K562 (cell line): ENCODE measurements at regions not wholly inside any gene's neighbourhood (a gene's known extent, or its start where the extent isn't known, plus 50 kb on each side); places are given as distances from the start of the nearest gene placed in this dataset.

ENCODE experiments used
- ATAC-seq: fragments of 200-7000 bp; cut with Tn5 transposase; 3 replicates; pipeline ENCODE4 v1.9.1; 2020; ENCODE audit warnings: moderate library complexity
- BruUV-seq: library from RNA; stranded (reverse); fragments of 400-500 nt; replicated peaks from 2 replicates; lab custom pipeline; 2021; lab: Mats Ljungman, UMichigan
- CTCF ChIA-PET: fragments of 300-600 bp; formaldehyde crosslinking; extraction: SDS; loops from one replicate; lab custom pipeline; 2021; ENCODE audit warnings: low intra/inter-chr PET ratio; lab: Yijun Ruan, JAX
- POLR2A ChIA-PET: fragments of 300-600, 350-650 bp; sonication (Branson Sonifier 250); formaldehyde crosslinking; extraction: SDS; loops from one replicate; lab custom pipeline; 2021; ENCODE audit warnings: antibody characterized with exemption, inconsistent platforms; lab: Yijun Ruan, JAX
- DNase-seq, 4 experiments: peaks; one replicate each; pipeline versions ENCODE4 v3.0.0 to v3.0.0-alpha.2; 2011 to 2018; ENCODE audit warnings: low spot score in 3 of 4, mixed read lengths in 3 of 4; ENCODE audit errors: extremely low read depth in 1 of 4
- FAIRE-seq: peaks from 2 replicates; lab custom pipeline; 2011; peaks lifted over from hg19 to GRCh38; lab: Jason Lieb, UNC
- H2AFZ ChIP-seq: 2 replicates; pipeline ENCODE4 v1.6.0; 2011; ENCODE audit warnings: low read depth, low read length, control low read depth, inconsistent platforms
- H3K27ac ChIP-seq: fragments of 200-600 bp; 3 replicates; pipeline ENCODE4 v1.8.0; 2011; ENCODE audit warnings: low read depth, mild to moderate bottlenecking, control low read depth, inconsistent platforms, low read length, moderate library complexity, mixed read lengths; ENCODE audit errors: extremely low read depth
- H3K27me3 ChIP-seq, 2 experiments: fragments of 300-600 bp in 1 of 2; 2 replicates in 1 of 2; 3 replicates in 1 of 2; pipeline versions ENCODE4 v1.6.0 to v1.8.0; 2011; ENCODE audit warnings: inconsistent platforms in 2 of 2, low read length in 2 of 2, mild to moderate bottlenecking in 1 of 2, mixed read lengths in 1 of 2, moderate library complexity in 1 of 2; ENCODE audit not compliant: control insufficient read depth in 2 of 2, insufficient read depth in 2 of 2
- H3K36me3 ChIP-seq: fragments of 300-600 bp; 3 replicates; pipeline ENCODE4 v1.8.0; 2011; ENCODE audit warnings: mild to moderate bottlenecking, low read length, inconsistent platforms; ENCODE audit not compliant: control insufficient read depth, insufficient read depth
- H3K4me1 ChIP-seq, 2 experiments: fragments of 200-600 bp in 1 of 2; replicated peaks in 1 of 2; 2 replicates in 1 of 2; 3 replicates in 1 of 2; pipeline versions ENCODE4 v1.5.1 to v1.8.0; 2011; ENCODE audit warnings: inconsistent platforms in 2 of 2, low read length in 2 of 2, mild to moderate bottlenecking in 1 of 2, mixed read lengths in 1 of 2, moderate library complexity in 1 of 2; ENCODE audit not compliant: control insufficient read depth in 2 of 2, insufficient read depth in 2 of 2
- H3K4me2 ChIP-seq: 2 replicates; pipeline ENCODE4 v1.6.1; 2011; ENCODE audit warnings: low read length, control low read depth, inconsistent platforms, mixed read lengths; ENCODE audit not compliant: insufficient read depth
- H3K4me3 ChIP-seq: fragments of 200-600 bp; sonication (generic), shearing (Covaris generic); 2 replicates; pipeline ENCODE4 v1.5.1; 2016; ENCODE audit warnings: control low read depth, inconsistent platforms
- H3K79me2 ChIP-seq: fragments of 200-600 bp; 3 replicates; pipeline ENCODE4 v1.8.0; 2011; ENCODE audit warnings: low read length, inconsistent platforms; ENCODE audit not compliant: control insufficient read depth, insufficient read depth
- H3K9ac ChIP-seq, 2 experiments: 2 replicates each; pipeline versions ENCODE4 v1.6.0 to v1.6.1; 2011; ENCODE audit warnings: low read depth in 2 of 2, low read length in 2 of 2, control low read depth in 1 of 2, inconsistent platforms in 1 of 2, mild to moderate bottlenecking in 1 of 2, mixed read lengths in 1 of 2; ENCODE audit not compliant: insufficient read depth in 1 of 2
- H3K9me1 ChIP-seq: one replicate; pipeline ENCODE4 v1.6.0; 2011; ENCODE audit warnings: inconsistent platforms, mild to moderate bottlenecking, low read length, moderate library complexity; ENCODE audit not compliant: control insufficient read depth, insufficient read depth
- H3K9me3 ChIP-seq: replicated peaks from 2 replicates; pipeline ENCODE4 v1.5.1; 2011; ENCODE audit warnings: low read depth, low read length, inconsistent platforms; ENCODE audit not compliant: control insufficient read depth, insufficient read depth
- H4K20me1 ChIP-seq: replicated peaks from 2 replicates; pipeline ENCODE4 v1.6.1; 2011; ENCODE audit warnings: low read length, inconsistent platforms, mixed read lengths; ENCODE audit not compliant: control insufficient read depth, insufficient read depth
- ETV5 ChIP-seq: sonication (generic); formaldehyde crosslinking; IDR thresholded peaks from 2 replicates; pipeline ENCODE4 v1.4.0; 2020; ENCODE audit warnings: low read depth, mild to moderate bottlenecking, missing genetic modification reagents
- KLF13 ChIP-seq: fragments of 450-650 bp; IDR thresholded peaks from 2 replicates; pipeline ENCODE4 v1.6.1; 2016; ENCODE audit warnings: missing genetic modification characterization, low read depth, mild to moderate bottlenecking, missing compliant biosample characterization, moderate library complexity, borderline replicate concordance
- SAFB ChIP-seq: fragments of 200-400 bp; formaldehyde crosslinking; IDR thresholded peaks from 2 replicates; pipeline ENCODE4 v1.6.1; 2017; ENCODE audit warnings: low read depth, low read length, borderline replicate concordance
- SOX6 ChIP-seq: fragments of 450-650 bp; IDR thresholded peaks from 2 replicates; pipeline ENCODE4 v1.6.1; 2014; ENCODE audit warnings: mild to moderate bottlenecking
- ZKSCAN1 ChIP-seq: fragments of 150-350 bp; IDR thresholded peaks from 2 replicates; pipeline ENCODE4 v1.6.1; 2016; ENCODE audit warnings: low read depth, low read length
- ZNF165 ChIP-seq: fragments of 250-450 bp; sonication (Bioruptor Pico); IDR thresholded peaks from 2 replicates; pipeline ENCODE4 v1.4.0; 2020; ENCODE audit warnings: borderline replicate concordance
- ZNF274 ChIP-seq: IDR thresholded peaks from 2 replicates; pipeline ENCODE4 v1.6.1; 2011; ENCODE audit warnings: low read depth, mild to moderate bottlenecking, low read length, moderate library complexity, borderline replicate concordance
- ZNF318 ChIP-seq, 2 experiments: fragments of 450-650 bp; IDR thresholded peaks; 2 replicates each; pipeline ENCODE4 v1.6.1; 2016; ENCODE audit warnings: mild to moderate bottlenecking in 2 of 2, borderline replicate concordance in 1 of 2, low read depth in 1 of 2, moderate library complexity in 1 of 2
- ZNF75A ChIP-seq: fragments of 450-650 bp; formaldehyde crosslinking; IDR thresholded peaks from 2 replicates; pipeline ENCODE4 v1.4.0; 2020; ENCODE audit warnings: mild to moderate bottlenecking
- WGBS: fragments of 100-300 bp; shearing (Covaris generic); methylation state at CpG from one replicate; pipeline ENCODE4 v1.1.6; 2016; ENCODE audit warnings: low coverage, mixed read lengths; ENCODE audit not compliant: insufficient coverage; ENCODE audit errors: missing lambda C conversion rate; 5-methylcytosine and 5-hydroxymethylcytosine counted together
- in situ Hi-C: fragments of 300-500 bp; cut with MboI; formaldehyde crosslinking; loops from 4 replicates; pipeline ENCODE4 v1.15.0; 2018; ENCODE audit warnings: inconsistent platforms, mixed read lengths
- intact Hi-C: fragments of 100-400 bp; cut with micrococcal nuclease; formaldehyde crosslinking; loops from 2 replicates; pipeline ENCODE4 v1.14.2; 2022

GRCh38 chr3:174417573-174417972 lies 441.6 kb upstream of the NAALADL2 start:
- CTCF ChIA-PET: no interaction called here
- 4% methylated on average over 4 of the region's 4 CpGs for WGBS

GRCh38 chr3:174419216-174419615 lies 439.9 kb upstream of the NAALADL2 start:
- Histone ChIP-seq H3K9me1 (no peaks in the 10 kb centered on the region), H3K27me3 (no peaks in the 10 kb centered on the region), H3K4me1 (no peaks in the 10 kb centered on the region), H3K27ac (no peak overlapping the region), H2AFZ (no peak overlapping the region), H3K4me3 (no peak overlapping the region), H3K9me3 (no peaks in the 10 kb centered on the region), H3K79me2 (no peaks in the 10 kb centered on the region), H3K36me3 (no peaks in the 10 kb centered on the region), H3K4me2 (no peak overlapping the region), H4K20me1 (no peaks in the 10 kb centered on the region), H3K9ac (no peak overlapping the region)
- no peak for DNase-seq
- BruUV-seq: no TSS peak
- FAIRE-seq: no peak
- ATAC-seq: no peak
- WGBS: 0% methylated on average over 1 of the region's 1 CpG
- in situ Hi-C loops: no loop called here
- intact Hi-C loops: no loop called here
- POLR2A ChIA-PET: no interaction called here
- CTCF ChIA-PET: no interaction called here
- TF ChIP-seq ZKSCAN1: no peak
- no peak for TF ChIP-seq ZNF274
- TF ChIP-seq ETV5 (CRISPR knock-in tag): no peak
- TF ChIP-seq SAFB: no peak
- no peak for TF ChIP-seq ZNF318 (IDR thresholded peaks at IDR 0.05; ENCODE audit: borderline replicate concordance in 1 of 2, low read depth in 1 of 2)

More at GRCh38 chr3:174417573-174417972, 441.6 kb upstream of the NAALADL2 start:
- TF ChIP-seq KLF13 (tag) (no peak), ZNF165 (CRISPR knock-in tag) (no peak), ZNF75A (CRISPR knock-in tag) (no peak), SOX6 (no peak)
- Histone ChIP-seq H3K4me1 (no peaks in the 10 kb centered on the region), H3K27me3 (no peaks in the 10 kb centered on the region), H3K9me3 (no peaks in the 10 kb centered on the region), H3K79me2 (no peaks in the 10 kb centered on the region), H3K27ac (no peak overlapping the region), H3K36me3 (no peaks in the 10 kb centered on the region), H3K9me1 (no peaks in the 10 kb centered on the region), H3K9ac (no peak overlapping the region), H3K4me3 (no peak overlapping the region), H4K20me1 (no peaks in the 10 kb centered on the region), H2AFZ (no peak overlapping the region), H3K4me2 (no peak overlapping the region)
- BruUV-seq: no TSS peak
- intact Hi-C loops (no loop called here), in situ Hi-C loops (no loop called here)
- no peak for DNase-seq
- FAIRE-seq: no peak
- no peak for ATAC-seq
- POLR2A ChIA-PET: interaction anchor here (0.5 to 0.6 kb wide), 2 partner anchors 21 to 980 kb away, joined by 3 read pairs; no protein-coding TSS in a partner anchor
